Suprapubic skin (tissue), 4 donors: ENCODE measurements at regions not wholly inside any gene's neighbourhood (a gene's known extent, or its start where the extent isn't known, plus 50 kb on each side); places are given as distances from the start of the nearest gene placed in this dataset.

Source experiments
- DNase-seq, 2 donors: peaks; one replicate each; pipeline ENCODE4 v3.0.0-alpha.2; 2019; ENCODE audit warnings: low spot score in 2 of 2
- H3K27ac ChIP-seq: fragments of 200-600 bp; sonication (generic); one replicate; pipeline ENCODE4 v1.5.1; 2019
- H3K27me3 ChIP-seq: fragments of 200-600 bp; sonication (generic); one replicate; pipeline ENCODE4 v1.5.1; 2019
- H3K36me3 ChIP-seq: fragments of 200-600 bp; sonication (generic); one replicate; pipeline ENCODE4 v1.5.1; 2019
- H3K4me1 ChIP-seq: fragments of 200-600 bp; sonication (generic); one replicate; pipeline ENCODE4 v1.5.1; 2019
- H3K4me3 ChIP-seq: fragments of 200-600 bp; sonication (generic); one replicate; pipeline ENCODE4 v1.5.1; 2019; ENCODE audit warnings: mild to moderate bottlenecking
- H3K9me3 ChIP-seq: fragments of 200-600 bp; sonication (generic); one replicate; pipeline ENCODE4 v1.5.1; 2019
- CTCF ChIP-seq, 2 donors: fragments of 200-600 bp in 1 of 2; fragments of 450-650 bp in 1 of 2; sonication (generic) in 1 of 2; IDR thresholded peaks; one replicate each; pipeline ENCODE4 v1.5.1; 2016 to 2019; ENCODE audit warnings: antibody characterized with exemption in 2 of 2, mild to moderate bottlenecking in 1 of 2, moderate library complexity in 1 of 2
- EP300 ChIP-seq: sonication (generic); formaldehyde crosslinking; IDR thresholded peaks from one replicate; pipeline ENCODE4 v1.6.1; 2017; ENCODE audit warnings: antibody characterized with exemption
- POLR2A ChIP-seq, 2 donors: fragments of 450-650 bp; IDR thresholded peaks; one replicate each; pipeline ENCODE4 v1.6.1; 2017; ENCODE audit warnings: antibody characterized with exemption in 2 of 2, mild to moderate bottlenecking in 2 of 2, moderate library complexity in 2 of 2
- POLR2AphosphoS5 ChIP-seq, 3 donors: sonication (generic); formaldehyde crosslinking; IDR thresholded peaks; one replicate each; pipeline ENCODE4 v1.6.1; 2017; ENCODE audit warnings: antibody characterized with exemption in 3 of 3
- WGBS: methylation state at CpG from one replicate; pipeline ENCODE4 v1.1.5; 2018; 5-methylcytosine and 5-hydroxymethylcytosine counted together

DNA sequence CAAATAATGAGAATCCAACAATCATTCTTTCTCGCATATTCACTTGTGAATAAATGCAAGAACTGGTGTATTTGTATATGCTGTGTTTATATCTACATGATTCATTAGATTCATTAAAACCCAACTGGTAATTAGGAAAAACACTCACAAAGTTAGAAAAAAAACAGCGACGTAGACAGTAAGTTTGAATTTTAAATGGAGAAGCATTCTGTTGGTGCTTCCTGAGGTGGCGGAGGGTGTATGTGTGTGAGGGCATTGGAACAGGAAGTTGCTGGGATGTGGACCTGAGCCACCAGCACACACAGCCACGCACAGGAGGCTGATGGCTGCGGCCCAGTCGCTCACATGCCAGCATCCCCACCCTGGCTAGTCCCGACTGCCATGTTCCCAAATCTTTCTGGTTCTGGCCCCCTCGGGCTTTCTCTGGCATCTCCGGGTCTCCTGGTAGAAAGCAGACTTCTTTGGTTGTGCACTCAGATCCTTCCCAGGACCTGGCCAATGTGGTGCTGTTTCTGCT lies 121.6 kb upstream of the IRF2BP2 start:
- Histone ChIP-seq H3K4me3 (no peak overlapping the region), H3K27me3 (no peaks in the 10 kb centered on the region), H3K27ac (no peak overlapping the region), H3K4me1 (peaks cover 30% of the 10 kb centered on the region), H3K9me3 (no peaks in the 10 kb centered on the region), H3K36me3 (no peaks in the 10 kb centered on the region)
- 70% methylated on average over 10 of the region's 10 CpGs for WGBS
- TF ChIP-seq EP300 (no peak), CTCF (IDR thresholded peaks at IDR 0.05) (no peak), POLR2A (IDR thresholded peaks at IDR 0.05) (no peak), POLR2AphosphoS5 (IDR thresholded peaks at IDR 0.05) (no peak)
- DNase-seq: peak in 1 of 2 donors; percentile 69

GRCh38 chr1:234730770-234731568 lies 121.0 kb upstream of the IRF2BP2 start:
- TF ChIP-seq POLR2A (IDR thresholded peaks at IDR 0.05) (no peak), POLR2AphosphoS5 (IDR thresholded peaks at IDR 0.05) (no peak)
- no peaks in the 10 kb centered on the region for H3K36me3 ChIP-seq
- H3K9me3 ChIP-seq: no peaks in the 10 kb centered on the region
- no peak overlapping the region for H3K4me3 ChIP-seq
- no peak for DNase-seq
- no peaks in the 10 kb centered on the region for H3K27me3 ChIP-seq
- H3K4me1 ChIP-seq: peaks cover 37% of the 10 kb centered on the region
- H3K27ac ChIP-seq: no peak overlapping the region
- WGBS: 78% methylated on average over 5 of the region's 6 CpGs

GRCh38 chr1:234730475-234730769 lies 120.4 kb upstream of the IRF2BP2 start:
- Histone ChIP-seq H3K9me3 (no peaks in the 10 kb centered on the region), H3K27ac (no peak overlapping the region), H3K36me3 (no peaks in the 10 kb centered on the region), H3K4me1 (peaks cover 42% of the 10 kb centered on the region), H3K27me3 (no peaks in the 10 kb centered on the region), H3K4me3 (no peak overlapping the region)
- 50% methylated on average over 1 of the region's 1 CpG for WGBS
- no peak for DNase-seq
- TF ChIP-seq EP300 (no peak), CTCF (IDR thresholded peaks at IDR 0.05) (no peak), POLR2A (IDR thresholded peaks at IDR 0.05) (no peak), POLR2AphosphoS5 (IDR thresholded peaks at IDR 0.05) (no peak)

- WGBS: 94% methylated on average over 18 of the region's 18 CpGs
- TF ChIP-seq POLR2A (IDR thresholded peaks at IDR 0.05): no peak
- no peak for TF ChIP-seq EP300
- TF ChIP-seq CTCF (IDR thresholded peaks at IDR 0.05): no peak
- no peak for TF ChIP-seq POLR2AphosphoS5 (IDR thresholded peaks at IDR 0.05)
- H3K27ac ChIP-seq: no peak overlapping the region
Measured at GRCh38 chr1:234729561-234730474, 119.8 kb upstream of the IRF2BP2 start.

DNA sequence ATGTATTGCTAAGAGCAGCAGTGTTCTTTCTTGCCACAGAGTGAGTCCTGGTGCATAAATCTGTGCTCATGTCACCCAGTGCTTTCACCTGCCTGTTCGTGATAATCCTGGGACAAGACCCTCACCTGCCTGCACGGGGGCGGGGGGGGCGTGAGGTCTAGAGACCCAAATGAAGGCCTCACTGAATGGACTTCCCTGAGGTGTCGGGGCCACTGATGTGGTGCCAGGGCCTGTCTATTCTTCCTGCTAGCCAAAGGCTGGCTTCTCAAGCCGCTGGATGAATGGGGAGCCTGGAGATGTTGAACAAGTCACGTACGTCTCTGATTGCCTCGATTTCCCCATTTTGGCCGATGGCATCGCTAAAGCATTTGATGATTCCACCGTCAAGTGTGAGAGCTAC lies 118.8 kb upstream of the IRF2BP2 start:
- H3K27ac ChIP-seq: no peak overlapping the region
- peak in 1 of 2 donors; percentile 55 for DNase-seq
- H3K27me3 ChIP-seq: no peaks in the 10 kb centered on the region
- TF ChIP-seq CTCF (IDR thresholded peaks at IDR 0.05) (no peak), POLR2A (IDR thresholded peaks at IDR 0.05) (no peak), EP300 (no peak), POLR2AphosphoS5 (IDR thresholded peaks at IDR 0.05) (no peak)
- H3K9me3 ChIP-seq: no peaks in the 10 kb centered on the region
- peaks cover 56% of the 10 kb centered on the region for H3K4me1 ChIP-seq
- no peaks in the 10 kb centered on the region for H3K36me3 ChIP-seq
- no peak overlapping the region for H3K4me3 ChIP-seq
- WGBS: 97% methylated on average over 10 of the region's 12 CpGs

More at GRCh38 chr1:234729561-234730474, 119.8 kb upstream of the IRF2BP2 start:
- no peaks in the 10 kb centered on the region for H3K27me3 ChIP-seq
- no peaks in the 10 kb centered on the region for H3K36me3 ChIP-seq
- H3K9me3 ChIP-seq: no peaks in the 10 kb centered on the region
- H3K4me1 ChIP-seq: peaks cover 48% of the 10 kb centered on the region
- H3K4me3 ChIP-seq: no peak overlapping the region
- peak in 1 of 2 donors; percentile 51 for DNase-seq
